Endodermal cell (in vitro differentiated cells): ENCODE measurements at regions not wholly inside any gene's neighbourhood (a gene's known extent, or its start where the extent isn't known, plus 50 kb on each side); places are given as distances from the start of the nearest gene placed in this dataset.

Experiments
- DNase-seq: peaks from one replicate; pipeline ENCODE4 v3.0.0-alpha.2; 2017
- H3K27ac ChIP-seq: 2 replicates; pipeline ENCODE4 v1.5.1; 2013; ENCODE audit warnings: mild to moderate bottlenecking, low read depth, low read length, moderate library complexity
- H3K27me3 ChIP-seq: 2 replicates; pipeline ENCODE4 v1.6.1; 2013; ENCODE audit warnings: mild to moderate bottlenecking, low read length, moderate library complexity; ENCODE audit not compliant: insufficient read depth, control insufficient read depth, poor library complexity, severe bottlenecking
- H3K36me3 ChIP-seq: 2 replicates; pipeline ENCODE4 v1.7.0; 2013; ENCODE audit warnings: mild to moderate bottlenecking, low read length, moderate library complexity; ENCODE audit not compliant: control insufficient read depth, insufficient read depth
- H3K4me1 ChIP-seq: one replicate; pipeline ENCODE4 v1.7.0; 2013; ENCODE audit warnings: low read length; ENCODE audit not compliant: control insufficient read depth, insufficient read depth
- H3K4me3 ChIP-seq: 2 replicates; pipeline ENCODE4 v1.5.1; 2013; ENCODE audit warnings: mild to moderate bottlenecking, low read length, moderate library complexity
- H3K9ac ChIP-seq: 2 replicates; pipeline ENCODE4 v1.6.1; 2013; ENCODE audit warnings: mild to moderate bottlenecking, low read length, moderate library complexity; ENCODE audit not compliant: poor library complexity, severe bottlenecking; ENCODE audit errors: extremely low read depth
- H3K9me3 ChIP-seq: 2 replicates; pipeline ENCODE4 v1.6.1; 2013; ENCODE audit warnings: mild to moderate bottlenecking, low read length, moderate library complexity; ENCODE audit not compliant: control insufficient read depth
- H3K27ac Mint-ChIP-seq: 2 replicates; pipeline ENCODE4 v1.8.0; 2020; ENCODE audit warnings: mixed read lengths
- H3K27me3 Mint-ChIP-seq: 2 replicates; pipeline ENCODE4 v1.8.0; 2021; ENCODE audit warnings: mild to moderate bottlenecking, mixed read lengths; ENCODE audit not compliant: insufficient read depth
- H3K36me3 Mint-ChIP-seq: 2 replicates; pipeline ENCODE4 v1.8.0; 2020; ENCODE audit warnings: low read depth, mixed read lengths
- H3K4me1 Mint-ChIP-seq: 2 replicates; pipeline ENCODE4 v1.8.0; 2020; ENCODE audit warnings: mixed read lengths
- H3K4me3 Mint-ChIP-seq: 2 replicates; pipeline ENCODE4 v1.8.0; 2020; ENCODE audit warnings: mild to moderate bottlenecking, moderate library complexity, mixed read lengths
- H3K9me3 Mint-ChIP-seq: 2 replicates; pipeline ENCODE4 v1.8.0; 2020; ENCODE audit warnings: mild to moderate bottlenecking, mixed read lengths
- WGBS, 2 experiments: methylation state at CpG; one replicate each; pipeline versions ENCODE4 v1.1.5 to v1.1.7; 2013; ENCODE audit warnings: missing lambda C conversion rate in 2 of 2, mixed read lengths in 1 of 2; ENCODE audit not compliant: insufficient coverage in 1 of 2, insufficient read length in 1 of 2; 5-methylcytosine and 5-hydroxymethylcytosine counted together
- TF ChIP-seq, protein P1 (sequence below): fragments of 200-600 bp; sonication (generic); conservative IDR thresholded peaks from 2 replicates; pipeline ENCODE4 v1.5.0; 2021; ENCODE audit warnings: antibody characterized with exemption, mild to moderate bottlenecking

GRCh38 chr10:47181052-47181849, 118.7 kb upstream of the GDF10 start:
- peaks cover 4% of the 10 kb centered on the region for H3K27me3 Mint-ChIP-seq
- WGBS, 2 experiments = 95 to 97% methylated on average over 16 to 19 of the region's 19 CpGs
- no peaks in the 10 kb centered on the region for H3K9me3 Mint-ChIP-seq
- Histone ChIP-seq H3K4me3 (no peak overlapping the region), H3K27me3 (peaks cover 23% of the 10 kb centered on the region), H3K27ac (no peak overlapping the region), H3K4me1 (no peaks in the 10 kb centered on the region), H3K9me3 (no peaks in the 10 kb centered on the region), H3K36me3 (no peaks in the 10 kb centered on the region), H3K9ac (no peak overlapping the region)
- peak; percentile 44 for DNase-seq
- TF ChIP-seq, protein P1, sequence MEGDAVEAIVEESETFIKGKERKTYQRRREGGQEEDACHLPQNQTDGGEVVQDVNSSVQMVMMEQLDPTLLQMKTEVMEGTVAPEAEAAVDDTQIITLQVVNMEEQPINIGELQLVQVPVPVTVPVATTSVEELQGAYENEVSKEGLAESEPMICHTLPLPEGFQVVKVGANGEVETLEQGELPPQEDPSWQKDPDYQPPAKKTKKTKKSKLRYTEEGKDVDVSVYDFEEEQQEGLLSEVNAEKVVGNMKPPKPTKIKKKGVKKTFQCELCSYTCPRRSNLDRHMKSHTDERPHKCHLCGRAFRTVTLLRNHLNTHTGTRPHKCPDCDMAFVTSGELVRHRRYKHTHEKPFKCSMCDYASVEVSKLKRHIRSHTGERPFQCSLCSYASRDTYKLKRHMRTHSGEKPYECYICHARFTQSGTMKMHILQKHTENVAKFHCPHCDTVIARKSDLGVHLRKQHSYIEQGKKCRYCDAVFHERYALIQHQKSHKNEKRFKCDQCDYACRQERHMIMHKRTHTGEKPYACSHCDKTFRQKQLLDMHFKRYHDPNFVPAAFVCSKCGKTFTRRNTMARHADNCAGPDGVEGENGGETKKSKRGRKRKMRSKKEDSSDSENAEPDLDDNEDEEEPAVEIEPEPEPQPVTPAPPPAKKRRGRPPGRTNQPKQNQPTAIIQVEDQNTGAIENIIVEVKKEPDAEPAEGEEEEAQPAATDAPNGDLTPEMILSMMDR = no peak
- H3K4me3 Mint-ChIP-seq = no peak overlapping the region
- H3K4me1 Mint-ChIP-seq = peaks cover 4% of the 10 kb centered on the region
- H3K36me3 Mint-ChIP-seq = no peaks in the 10 kb centered on the region
- no peak overlapping the region for H3K27ac Mint-ChIP-seq

- Histone ChIP-seq H3K4me1 (no peaks in the 10 kb centered on the region), H3K27ac (no peak overlapping the region), H3K9me3 (no peaks in the 10 kb centered on the region), H3K4me3 (no peak overlapping the region), H3K36me3 (no peaks in the 10 kb centered on the region), H3K27me3 (peaks cover 9% of the 10 kb centered on the region), H3K9ac (no peak overlapping the region)
- no peaks in the 10 kb centered on the region for H3K36me3 Mint-ChIP-seq
- H3K27ac Mint-ChIP-seq = no peak overlapping the region
- TF ChIP-seq, protein P1 = no peak
- peaks cover 2% of the 10 kb centered on the region for H3K27me3 Mint-ChIP-seq
- peak; percentile 31 for DNase-seq
- 92% methylated on average over 4 to 11 of the region's 11 CpGs for WGBS, 2 experiments
- H3K9me3 Mint-ChIP-seq = no peaks in the 10 kb centered on the region
- H3K4me1 Mint-ChIP-seq = peaks cover 4% of the 10 kb centered on the region
- no peak overlapping the region for H3K4me3 Mint-ChIP-seq
Measured at GRCh38 chr10:47182934-47183703, 116.9 kb upstream of the GDF10 start.

DNA sequence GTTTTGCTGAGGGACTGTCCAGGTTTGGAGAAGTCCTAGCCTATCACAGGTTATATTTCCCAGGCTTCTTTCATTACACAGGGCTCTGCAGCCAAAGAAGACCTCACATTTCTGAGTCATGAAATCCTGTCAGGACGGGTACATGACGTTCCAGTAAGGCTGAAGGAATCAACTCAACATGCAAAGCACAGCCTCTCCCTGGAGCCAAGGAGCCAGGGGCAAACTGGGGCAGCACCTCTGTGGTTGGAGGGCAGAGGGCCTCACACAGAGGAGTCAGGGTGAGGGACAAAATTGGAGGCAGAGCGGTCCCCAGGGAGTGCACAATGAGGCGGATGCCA, 116.3 kb upstream of the GDF10 start:
- H3K4me3 ChIP-seq = no peak overlapping the region
- DNase-seq = peak; percentile 21
- Mint-ChIP-seq H3K27me3 (peaks cover 2% of the 10 kb centered on the region), H3K27ac (no peak overlapping the region), H3K9me3 (no peaks in the 10 kb centered on the region), H3K4me3 (no peak overlapping the region), H3K36me3 (no peaks in the 10 kb centered on the region), H3K4me1 (peaks cover 4% of the 10 kb centered on the region)
- 92% methylated on average over 4 of the region's 4 CpGs; no CpG with 5 or more reads in 1 of the 2 experiments for WGBS, 2 experiments
- TF ChIP-seq, protein P1 = no peak
- H3K36me3 ChIP-seq = no peaks in the 10 kb centered on the region
- peaks cover 4% of the 10 kb centered on the region for H3K27me3 ChIP-seq
- no peak overlapping the region for H3K27ac ChIP-seq
- H3K4me1 ChIP-seq = no peaks in the 10 kb centered on the region
- no peaks in the 10 kb centered on the region for H3K9me3 ChIP-seq
- H3K9ac ChIP-seq = no peak overlapping the region
